ENCODE measurements at regions not wholly inside any gene's neighbourhood (a gene's known extent, or its start where the extent isn't known, plus 50 kb on each side); places are given as distances from the start of the nearest gene placed in this dataset.

DNA sequence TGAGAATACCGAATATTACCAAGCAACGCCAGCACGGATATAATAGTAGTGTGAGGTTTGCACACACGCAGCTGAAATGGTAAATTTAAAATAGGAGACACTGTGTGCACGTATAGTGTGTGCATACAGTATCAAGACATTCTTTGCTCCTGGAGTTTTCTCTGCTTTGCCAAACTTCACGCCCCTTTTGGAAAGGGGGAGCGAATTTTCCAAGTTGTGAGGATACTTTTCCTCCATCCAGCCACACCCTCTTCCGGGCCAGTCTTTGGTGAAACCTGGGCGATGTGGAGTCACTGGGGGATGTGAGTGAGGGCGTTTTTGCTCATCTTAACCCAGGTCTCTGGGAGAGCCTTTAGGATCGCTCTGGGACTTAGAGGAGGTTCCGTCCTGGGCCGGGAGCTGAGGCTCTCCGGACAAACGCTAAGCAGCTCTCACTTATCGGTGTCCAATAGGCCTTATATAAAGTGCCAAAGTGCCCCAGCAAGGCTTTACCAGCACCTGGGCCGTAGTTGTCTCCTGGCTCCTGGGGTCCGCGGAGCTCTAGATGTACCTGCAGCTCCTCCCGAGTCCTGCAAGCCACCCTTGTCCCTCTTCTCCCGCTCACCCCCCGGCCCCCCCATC is 160.0 kb upstream of the MKI67 start:
- no peak for DNase-seq

GRCh38 chr10:128286762-128287500 is 160.7 kb upstream of the MKI67 start:
- DNase-seq: no peak

GRCh38 chr10:128287921-128288320 is 161.7 kb upstream of the MKI67 start:
- no peak for DNase-seq

GRCh38 chr10:128289621-128290020 is 163.4 kb upstream of the MKI67 start:
- no peak for DNase-seq

GRCh38 chr10:128295003-128295402 is 168.8 kb upstream of the MKI67 start:
- no peak for DNase-seq

- DNase-seq: no peak
Observed at GRCh38 chr10:128296253-128297007, 170.2 kb upstream of the MKI67 start.

- no peak for DNase-seq
Observed at GRCh38 chr10:128297709-128298378, 171.6 kb upstream of the MKI67 start.

- DNase-seq: no peak
Observed at GRCh38 chr10:128298587-128298986, 172.4 kb upstream of the MKI67 start.

DNA sequence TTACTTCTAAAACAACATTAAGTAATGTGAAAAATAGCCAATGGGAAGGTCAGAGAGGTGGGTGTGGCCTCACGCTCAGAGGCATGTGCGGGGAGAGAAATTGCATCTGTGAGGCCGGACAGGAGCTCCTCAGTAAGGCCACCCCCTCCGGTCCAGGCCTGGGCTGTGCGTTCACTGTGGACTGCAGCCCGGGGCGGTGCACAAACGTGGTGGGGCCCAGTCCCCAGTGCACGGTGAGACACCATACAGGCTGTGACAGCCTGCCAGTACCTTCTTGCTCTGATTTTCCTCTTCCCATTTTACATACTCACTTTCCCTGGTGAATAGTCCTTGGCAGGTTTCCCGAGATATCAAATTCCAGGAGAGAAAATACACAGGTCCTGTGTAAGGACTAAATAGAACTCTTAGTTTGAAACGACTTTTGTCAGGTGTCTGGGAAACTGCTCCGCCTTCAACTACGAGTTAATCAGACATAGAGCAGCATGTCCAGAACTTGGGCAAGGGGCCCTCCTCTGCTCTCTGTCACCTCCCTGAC is 174.1 kb upstream of the MKI67 start:
- no peak for DNase-seq

DNA sequence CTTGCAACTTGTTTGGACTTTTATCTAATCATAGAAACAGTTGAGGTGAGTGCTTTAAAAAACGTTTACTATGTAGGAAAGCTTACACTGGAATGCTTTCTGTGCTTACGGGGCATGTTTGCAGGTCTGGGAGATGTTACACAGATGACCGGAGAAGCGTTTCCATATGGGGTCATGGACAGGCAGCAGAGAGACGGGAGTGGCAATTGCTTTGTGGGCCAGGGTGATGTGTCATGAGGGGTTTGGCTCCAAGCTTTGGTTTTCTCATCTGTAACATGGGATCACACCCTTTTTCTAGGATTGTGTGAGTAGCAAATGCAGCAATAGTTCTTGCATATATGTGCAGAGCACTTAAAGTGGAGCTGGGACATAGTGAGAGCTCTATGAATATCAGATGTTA is 174.8 kb upstream of the MKI67 start:
- no peak for DNase-seq

DNA sequence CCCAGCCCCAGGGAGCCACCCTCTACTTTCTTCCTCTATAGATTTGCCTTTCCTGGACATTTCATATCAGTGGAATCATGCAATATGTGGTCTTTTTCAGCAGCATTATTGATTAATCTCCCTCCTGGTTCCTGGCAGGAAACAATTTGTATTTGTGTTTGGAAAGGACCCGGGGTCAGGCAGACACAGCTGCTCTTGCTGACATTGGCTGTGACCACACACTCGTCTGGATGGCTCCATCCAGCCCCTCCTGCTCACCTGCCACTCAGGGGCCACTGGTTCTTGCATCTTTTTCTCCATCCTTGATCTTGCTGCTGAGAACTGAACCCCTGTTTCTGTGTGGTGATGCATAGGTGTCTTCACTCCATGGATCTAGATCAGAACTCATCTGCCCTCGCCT is 176.6 kb upstream of the MKI67 start:
- DNase-seq: no peak

- DNase-seq: no peak
Observed at GRCh38 chr10:128304271-128304670, 178.0 kb upstream of the MKI67 start.

- DNase-seq: no peak
Observed at GRCh38 chr10:128305601-128306345, 179.6 kb upstream of the MKI67 start.

GRCh38 chr10:128306535-128306934 is 180.3 kb upstream of the MKI67 start:
- no peak for DNase-seq

- no peak for DNase-seq
Observed at GRCh38 chr10:128306966-128307365, 180.7 kb upstream of the MKI67 start.

DNA sequence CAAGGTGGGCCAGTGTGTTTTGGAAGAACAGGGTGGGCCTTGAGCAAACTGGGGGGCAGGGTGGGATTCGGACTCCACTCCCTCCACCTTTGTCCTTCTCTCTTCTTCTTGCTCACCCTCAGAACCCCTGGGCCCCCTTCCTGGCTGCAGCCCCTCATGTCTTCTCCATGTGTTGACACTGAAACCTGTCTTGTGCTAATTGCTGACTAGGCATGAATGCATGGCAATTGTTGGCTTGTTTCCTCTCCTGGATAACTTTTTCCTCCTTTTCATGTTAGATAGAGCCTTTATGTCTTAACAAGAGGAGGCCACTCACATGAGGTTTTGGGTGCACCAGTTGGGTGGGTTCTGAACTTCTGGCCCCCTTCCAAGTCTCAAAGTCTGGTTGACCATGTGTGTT is 181.6 kb upstream of the MKI67 start:
- no peak for DNase-seq

DNA sequence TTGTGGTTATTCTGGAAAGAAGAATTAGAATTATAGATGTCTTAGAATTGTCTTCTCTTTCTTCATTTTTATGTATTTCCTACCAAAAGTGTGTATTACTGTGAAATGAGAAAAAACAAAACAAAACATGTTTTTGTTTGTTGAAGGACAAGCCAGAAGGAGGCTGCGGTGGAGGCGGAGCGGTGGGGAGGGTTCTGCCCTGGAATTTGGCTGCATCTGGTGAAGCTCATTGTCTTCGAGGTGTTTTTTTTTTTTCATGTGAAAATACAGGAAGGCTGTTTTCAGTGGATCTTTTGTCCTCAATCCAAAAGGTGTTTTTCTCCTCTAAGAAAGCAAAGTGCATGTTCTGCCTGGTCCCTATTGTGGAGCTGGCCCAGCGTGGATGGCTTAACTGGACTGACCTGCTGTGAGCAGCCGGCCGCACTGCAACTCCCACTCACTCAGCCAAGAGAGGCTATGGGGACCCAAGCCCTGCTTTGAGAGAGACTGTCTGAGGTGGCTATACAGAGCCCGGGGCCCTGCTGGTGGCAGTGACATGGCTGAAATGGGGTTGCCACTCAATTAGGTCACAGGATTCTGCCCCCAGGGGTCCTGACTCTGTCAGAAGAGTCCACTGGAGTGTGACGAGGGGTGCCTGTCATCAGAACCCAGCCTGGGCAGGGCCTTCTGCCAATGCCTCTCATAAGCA is 184.9 kb upstream of the MKI67 start:
- DNase-seq: no peak

DNA sequence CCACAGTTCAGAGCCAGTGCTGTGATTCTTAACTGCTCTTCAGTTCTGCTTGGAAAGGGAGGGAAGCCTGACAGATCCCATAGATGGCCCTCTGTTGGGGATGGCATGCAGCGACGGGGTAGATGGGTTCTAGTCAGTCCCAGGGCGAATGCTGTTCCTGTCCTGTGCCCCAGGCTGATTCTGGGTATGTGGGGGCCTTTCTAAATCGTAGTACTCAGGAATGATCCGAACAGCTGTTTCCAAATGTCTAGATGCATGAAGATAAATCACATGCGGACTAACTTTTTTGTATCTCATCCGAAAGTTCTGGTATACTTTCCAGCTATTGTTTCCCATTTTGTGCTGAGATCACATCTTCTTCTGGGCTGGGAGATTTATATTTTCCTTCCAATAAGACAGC is 186.0 kb upstream of the MKI67 start:
- DNase-seq: no peak

DNA sequence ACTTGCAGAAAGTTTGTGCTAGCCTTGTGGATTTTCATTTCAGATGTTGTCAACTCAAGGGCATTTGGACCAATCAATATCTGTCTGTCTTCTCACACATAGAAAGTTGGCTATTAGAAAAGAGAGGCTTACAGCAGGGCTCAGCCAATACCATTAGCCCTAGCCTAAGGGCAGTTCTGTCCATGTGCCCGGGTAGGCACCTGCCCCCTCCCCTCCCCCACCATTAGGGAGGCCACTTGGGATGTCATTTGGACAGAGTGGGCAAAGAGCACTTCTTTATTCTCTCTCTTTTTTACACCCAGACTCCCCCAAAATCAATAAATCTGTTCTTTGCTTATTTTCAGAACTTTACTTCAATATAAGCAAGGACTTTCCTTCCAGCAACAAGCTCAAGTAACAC is 188.5 kb upstream of the MKI67 start:
- no peak for DNase-seq

DNA sequence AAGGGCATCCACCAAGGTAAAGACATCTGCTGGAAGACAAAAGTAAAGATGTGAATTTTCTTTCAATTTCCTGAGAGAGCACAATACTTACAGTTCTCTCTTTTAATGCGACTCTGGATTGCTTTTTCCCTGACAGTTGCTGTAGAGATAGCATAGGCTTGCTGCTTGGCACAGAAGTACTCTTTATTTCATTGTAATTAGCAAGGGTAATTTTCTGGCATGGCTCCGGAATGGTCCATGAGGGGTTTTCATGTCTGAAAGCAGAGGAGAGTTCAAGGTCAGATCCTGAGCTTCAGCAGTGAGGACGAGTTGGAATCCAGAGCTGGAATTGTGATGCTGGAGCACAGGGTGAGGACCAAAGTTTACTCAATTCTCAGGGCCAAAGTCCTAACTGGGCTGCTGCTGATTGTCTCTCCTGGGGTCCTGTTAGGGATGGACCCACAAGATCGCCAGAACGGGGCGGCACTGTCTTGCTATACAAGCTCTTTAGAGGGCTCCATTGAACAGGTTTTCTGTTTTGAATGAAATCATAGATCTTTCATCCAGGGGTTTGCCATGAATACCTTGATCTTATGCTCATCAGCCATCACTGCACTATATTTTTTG is 190.0 kb upstream of the MKI67 start:
- DNase-seq: no peak

DNA sequence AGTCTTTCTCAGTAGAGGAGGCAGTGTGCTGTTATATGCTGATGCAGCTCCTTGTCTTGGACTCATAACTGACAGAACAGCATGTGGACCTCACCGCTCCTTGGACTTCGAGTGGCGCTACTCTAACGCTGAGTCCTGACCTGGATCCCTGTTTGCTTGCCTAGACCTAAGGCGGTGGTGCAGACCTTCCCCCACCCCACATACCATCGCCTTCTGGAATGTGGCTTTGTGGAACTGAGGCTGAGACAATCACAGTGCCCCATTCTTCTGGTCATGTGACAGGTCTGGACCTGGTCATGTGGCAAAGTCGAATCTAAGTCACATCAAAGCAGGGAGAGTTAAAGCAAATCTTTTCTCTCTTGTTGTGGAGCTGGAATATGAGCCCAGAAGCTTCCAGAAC is 190.7 kb upstream of the MKI67 start:
- DNase-seq: no peak

DNA sequence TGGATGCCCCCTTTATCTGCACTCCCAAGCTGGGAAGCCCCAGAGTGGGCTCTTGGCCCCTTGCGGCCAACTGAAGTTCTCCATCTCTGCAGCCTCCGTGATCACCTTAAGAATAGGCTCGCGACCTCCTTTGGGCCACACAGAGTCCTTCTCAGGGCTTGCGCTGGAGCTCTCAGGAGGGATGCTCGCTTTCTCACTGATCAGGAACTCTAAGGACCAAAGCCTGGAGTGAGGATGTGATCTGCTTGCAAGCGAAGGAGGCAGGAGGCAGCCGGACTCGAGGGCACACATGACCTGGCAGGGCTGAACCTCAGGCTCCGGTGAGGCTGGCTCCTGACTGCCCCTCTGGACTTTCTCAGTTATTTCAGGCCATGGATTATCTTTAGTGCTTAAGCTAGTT is 192.1 kb upstream of the MKI67 start:
- DNase-seq: no peak

Measured in NCI-H69 (cell line).